Keratinocyte (primary cell): ENCODE measurements at regions not wholly inside any gene's neighbourhood (a gene's known extent, or its start where the extent isn't known, plus 50 kb on each side); places are given as distances from the start of the nearest gene placed in this dataset.

ENCODE experiments used
- DNase-seq: peaks from one replicate; pipeline ENCODE4 v3.0.0-alpha.2; 2011; ENCODE audit warnings: low read depth, missing footprints, low spot score
- FAIRE-seq: peaks from 2 replicates; lab custom pipeline; 2011; peaks lifted over from hg19 to GRCh38; lab: Jason Lieb, UNC
- H2AFZ ChIP-seq: 2 replicates; pipeline ENCODE4 v1.6.0; 2012; ENCODE audit warnings: low read length, control low read depth, inconsistent platforms; ENCODE audit not compliant: control insufficient read depth
- H3K27ac ChIP-seq: 2 replicates; pipeline ENCODE4 v1.5.1; 2011; ENCODE audit warnings: low read length; ENCODE audit not compliant: control insufficient read depth, insufficient read depth
- H3K27me3 ChIP-seq: 3 replicates; pipeline ENCODE4 v1.6.0; 2011; ENCODE audit warnings: low read length; ENCODE audit not compliant: control insufficient read depth, insufficient read depth; ENCODE audit errors: extremely low read depth
- H3K36me3 ChIP-seq, 2 experiments: 2 replicates in 1 of 2; 3 replicates in 1 of 2; pipeline ENCODE4 v1.5.1; 2011; ENCODE audit warnings: low read length in 2 of 2, mild to moderate bottlenecking in 1 of 2; ENCODE audit not compliant: control insufficient read depth in 2 of 2, insufficient read depth in 2 of 2; ENCODE audit errors: extremely low read depth in 1 of 2
- H3K4me1 ChIP-seq: 3 replicates; pipeline ENCODE4 v1.5.1; 2011; ENCODE audit warnings: low read length; ENCODE audit not compliant: control insufficient read depth, insufficient read depth; ENCODE audit errors: extremely low read depth
- H3K4me2 ChIP-seq: 3 replicates; pipeline ENCODE4 v1.6.0; 2011; ENCODE audit warnings: low read depth, low read length; ENCODE audit not compliant: control insufficient read depth, insufficient read depth; ENCODE audit errors: extremely low read depth
- H3K4me3 ChIP-seq, 3 experiments: fragments of 200-600 bp in 1 of 3; sonication (generic) in 1 of 3; 2 replicates in 2 of 3; 3 replicates in 1 of 3; pipeline ENCODE4 v1.5.1; 2011 to 2016; ENCODE audit warnings: low read length in 3 of 3, mild to moderate bottlenecking in 3 of 3, control low read depth in 2 of 3, inconsistent platforms in 1 of 3, low read depth in 1 of 3, mixed read lengths in 1 of 3, mixed run types in 1 of 3, moderate library complexity in 1 of 3; ENCODE audit not compliant: control insufficient read depth in 2 of 3, insufficient read depth in 2 of 3; ENCODE audit errors: extremely low read depth in 1 of 3
- H3K79me2 ChIP-seq: 2 replicates; pipeline ENCODE4 v1.6.0; 2012; ENCODE audit warnings: low read length; ENCODE audit not compliant: control insufficient read depth, insufficient read depth
- H3K9ac ChIP-seq: 3 replicates; pipeline ENCODE4 v1.6.0; 2011; ENCODE audit warnings: low read length; ENCODE audit not compliant: control insufficient read depth, insufficient read depth; ENCODE audit errors: extremely low read depth
- H3K9me1 ChIP-seq: 3 replicates; pipeline ENCODE4 v1.6.0; 2011; ENCODE audit warnings: low read length; ENCODE audit not compliant: control insufficient read depth, insufficient read depth; ENCODE audit errors: extremely low read depth
- H3K9me3 ChIP-seq: 2 replicates; pipeline ENCODE4 v1.5.1; 2012; ENCODE audit warnings: low read depth, low read length; ENCODE audit not compliant: control insufficient read depth
- H4K20me1 ChIP-seq: 3 replicates; pipeline ENCODE4 v1.6.0; 2011; ENCODE audit warnings: low read length; ENCODE audit not compliant: control insufficient read depth, insufficient read depth; ENCODE audit errors: extremely low read depth
- CTCF ChIP-seq, 3 experiments: IDR thresholded peaks in 1 of 3; conservative IDR thresholded peaks in 1 of 3; optimal IDR thresholded peaks in 1 of 3; 2 replicates in 2 of 3; 3 replicates in 1 of 3; pipeline versions ENCODE3 to v1.5.1; 2011; ENCODE audit warnings: low read length in 3 of 3, mild to moderate bottlenecking in 3 of 3, moderate library complexity in 2 of 3, control low read depth in 1 of 3, inconsistent platforms in 1 of 3; ENCODE audit not compliant: insufficient read depth in 2 of 3; ENCODE audit errors: extremely low read depth in 1 of 3
- EZH2 ChIP-seq: IDR thresholded peaks from one replicate; pipeline ENCODE4 v1.6.1; 2012; ENCODE audit warnings: inconsistent platforms, mild to moderate bottlenecking, low read length, moderate library complexity
- dilution Hi-C: fragments of 300-500 bp; cut with MboI; formaldehyde crosslinking; loops from one replicate; pipeline ENCODE4 v1.7.0; 2020; ENCODE audit warnings: low sequenced_read_pairs; ENCODE audit not compliant: extremely low pct_ligation_motif_present

DNA sequence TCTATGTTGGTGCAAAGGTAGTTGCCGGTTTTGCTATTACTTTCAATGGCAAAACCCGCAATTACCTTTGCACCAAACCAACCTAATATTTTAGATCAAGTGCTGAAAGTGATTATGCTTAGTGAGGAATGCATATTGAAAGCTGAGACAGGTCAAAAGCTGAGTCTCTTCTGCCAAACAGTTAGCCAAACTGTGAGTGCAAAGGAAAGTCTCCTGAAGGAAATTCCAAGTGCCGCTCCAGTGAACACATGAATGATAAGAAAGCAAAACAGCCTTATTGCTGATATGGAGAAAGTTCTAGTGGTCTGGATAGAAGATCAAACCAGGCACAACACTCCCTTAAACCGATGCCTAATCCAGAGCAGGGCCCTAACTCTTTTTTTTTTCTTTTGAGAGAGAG is 83.1 kb upstream of the ERRFI1 start:
- Histone ChIP-seq H3K9ac (no peak overlapping the region), H2AFZ (no peak overlapping the region), H3K79me2 (no peaks in the 10 kb centered on the region), H4K20me1 (no peaks in the 10 kb centered on the region), H3K4me2 (no peak overlapping the region), H3K9me3 (no peaks in the 10 kb centered on the region), H3K4me3 (no peak overlapping the region), H3K27ac (no peak overlapping the region), H3K9me1 (no peaks in the 10 kb centered on the region), H3K36me3 (no peaks in the 10 kb centered on the region), H3K27me3 (no peaks in the 10 kb centered on the region), H3K4me1 (no peaks in the 10 kb centered on the region)
- no peak for TF ChIP-seq EZH2
- no peak for TF ChIP-seq CTCF (optimal IDR thresholded peaks at IDR 0.05 in 1 of 3, IDR thresholded peaks at IDR 0.05 in 1 of 3, conservative IDR thresholded peaks at IDR 0.05 in 1 of 3; ENCODE audit: extremely low read depth in 1 of 3, insufficient read depth in 2 of 3, low read length in 3 of 3)
- dilution Hi-C loops: no loop called here
- DNase-seq (no peak), FAIRE-seq (no peak)

GRCh38 chr1:8107897-8108296 is 81.8 kb upstream of the ERRFI1 start:
- no peak overlapping the region for H3K9ac ChIP-seq
- H3K79me2 ChIP-seq: no peaks in the 10 kb centered on the region
- no peaks in the 10 kb centered on the region for H3K27me3 ChIP-seq
- no peaks in the 10 kb centered on the region for H3K4me1 ChIP-seq
- H3K9me3 ChIP-seq: no peaks in the 10 kb centered on the region
- FAIRE-seq: no peak
- H3K27ac ChIP-seq: no peak overlapping the region
- dilution Hi-C loops: no loop called here
- no peaks in the 10 kb centered on the region for H3K36me3 ChIP-seq
- no peak for DNase-seq
- no peak overlapping the region for H3K4me2 ChIP-seq
- H3K9me1 ChIP-seq: no peaks in the 10 kb centered on the region
- no peak overlapping the region for H3K4me3 ChIP-seq
- no peak for TF ChIP-seq EZH2
- TF ChIP-seq CTCF (optimal IDR thresholded peaks at IDR 0.05 in 1 of 3, IDR thresholded peaks at IDR 0.05 in 1 of 3, conservative IDR thresholded peaks at IDR 0.05 in 1 of 3; ENCODE audit: extremely low read depth in 1 of 3, insufficient read depth in 2 of 3, low read length in 3 of 3): no peak
- H2AFZ ChIP-seq: no peak overlapping the region
- H4K20me1 ChIP-seq: no peaks in the 10 kb centered on the region
